HG03521 (cell line): ENCODE measurements at regions not wholly inside any gene's neighbourhood (a gene's known extent, or its start where the extent isn't known, plus 50 kb on each side); places are given as distances from the start of the nearest gene placed in this dataset.

ENCODE experiments used
- ATAC-seq: cut with Tn5 transposase; IDR thresholded peaks from one replicate; pipeline ENCODE4 v1.9.1; 2021; ENCODE audit warnings: mild to moderate bottlenecking, moderate library complexity; ENCODE audit not compliant: unreplicated experiment

DNA sequence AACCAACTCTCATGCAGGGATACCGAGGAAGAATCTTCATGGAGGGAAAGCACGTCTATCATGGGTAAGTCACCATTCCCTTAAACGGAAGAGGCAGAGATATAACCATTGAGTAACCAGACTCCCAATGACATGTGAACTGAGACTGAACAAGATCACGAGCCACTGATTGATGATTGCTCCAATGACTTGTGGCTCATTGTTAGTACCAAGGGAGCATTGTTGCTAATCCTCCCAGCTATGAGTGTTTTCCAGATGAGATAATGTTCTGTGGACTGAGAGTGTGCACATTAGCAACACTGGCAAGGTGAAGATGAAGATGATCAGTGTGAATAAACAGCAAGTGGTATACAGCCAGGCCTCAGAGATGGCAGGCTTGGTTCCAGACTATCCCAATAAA is 219.2 kb upstream of the MAP3K1 start:
- ATAC-seq = no peak

DNA sequence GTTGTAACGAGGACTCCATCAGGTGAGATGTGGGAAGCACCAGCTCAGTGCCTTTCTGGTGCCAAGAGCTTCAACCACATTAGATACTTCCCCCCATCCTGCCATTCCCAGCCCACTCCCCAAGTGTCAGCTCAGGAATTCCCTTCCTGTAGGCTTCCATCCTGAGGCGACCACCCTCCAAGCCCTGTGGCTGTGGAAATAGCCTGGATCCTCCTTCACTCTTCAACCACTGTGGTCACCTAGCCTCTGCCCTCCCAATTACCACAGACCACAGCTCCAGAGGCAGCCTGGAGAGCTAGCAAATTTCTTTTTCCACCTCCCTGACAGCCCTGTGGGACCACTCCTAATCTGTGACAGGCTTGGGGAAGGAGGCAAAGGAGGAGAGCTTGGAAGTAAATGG is 219.8 kb upstream of the MAP3K1 start:
- no peak for ATAC-seq

DNA sequence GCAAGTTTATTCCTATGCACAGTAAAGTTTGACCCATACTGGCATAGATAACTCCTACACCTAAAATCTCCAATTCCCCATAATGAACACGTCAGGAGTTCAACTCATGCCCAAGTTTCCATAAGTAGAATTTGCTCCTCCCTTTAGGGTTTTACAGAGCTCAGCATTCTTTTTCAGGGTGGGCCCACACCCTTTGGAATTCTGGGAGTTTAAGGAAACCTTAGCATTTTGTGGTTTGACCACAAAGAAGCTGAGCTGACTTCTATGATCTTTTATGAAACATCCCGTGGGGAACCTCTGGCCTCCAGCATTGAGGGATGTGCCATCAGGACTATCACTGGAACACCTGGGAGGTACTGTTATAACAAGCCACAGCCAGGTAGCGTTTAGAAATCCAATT is 220.6 kb upstream of the MAP3K1 start:
- no peak for ATAC-seq

DNA sequence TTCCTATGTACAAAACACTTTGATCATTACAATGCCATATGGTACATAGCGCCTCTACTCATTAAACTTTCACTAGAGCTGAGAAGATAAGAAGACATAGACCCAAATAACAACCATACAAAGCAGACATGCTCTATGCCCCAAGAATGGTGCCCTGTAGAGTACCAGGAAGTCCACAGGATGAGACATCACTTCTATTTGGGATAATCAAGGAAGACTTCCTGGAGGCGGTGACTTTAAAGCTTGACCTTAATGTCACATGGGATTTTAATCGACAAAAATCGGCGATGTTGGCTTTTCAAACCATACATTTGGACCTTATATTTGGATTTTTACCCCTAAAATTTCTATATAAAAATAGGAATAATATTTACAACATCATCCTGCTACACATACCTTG is 224.3 kb upstream of the MAP3K1 start:
- ATAC-seq = no peak

DNA sequence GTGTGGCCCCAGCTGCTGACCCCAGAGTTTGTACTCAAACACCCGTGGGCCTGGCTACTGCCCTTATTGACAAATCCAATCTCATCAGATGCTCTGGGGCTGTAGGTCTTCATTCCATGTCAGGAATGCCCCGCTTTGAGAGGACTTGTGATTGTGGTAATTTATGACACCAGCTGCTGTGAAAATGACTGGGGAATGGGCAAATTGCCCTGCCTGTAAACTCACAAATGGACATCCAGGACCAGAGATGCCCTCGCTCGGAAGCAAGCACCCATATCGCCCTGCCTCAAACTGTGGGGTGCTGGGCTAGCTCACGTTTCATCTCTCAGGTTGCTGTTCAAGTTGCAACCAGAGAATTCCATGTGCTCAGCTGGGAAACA is 225.9 kb upstream of the MAP3K1 start:
- ATAC-seq = no peak

DNA sequence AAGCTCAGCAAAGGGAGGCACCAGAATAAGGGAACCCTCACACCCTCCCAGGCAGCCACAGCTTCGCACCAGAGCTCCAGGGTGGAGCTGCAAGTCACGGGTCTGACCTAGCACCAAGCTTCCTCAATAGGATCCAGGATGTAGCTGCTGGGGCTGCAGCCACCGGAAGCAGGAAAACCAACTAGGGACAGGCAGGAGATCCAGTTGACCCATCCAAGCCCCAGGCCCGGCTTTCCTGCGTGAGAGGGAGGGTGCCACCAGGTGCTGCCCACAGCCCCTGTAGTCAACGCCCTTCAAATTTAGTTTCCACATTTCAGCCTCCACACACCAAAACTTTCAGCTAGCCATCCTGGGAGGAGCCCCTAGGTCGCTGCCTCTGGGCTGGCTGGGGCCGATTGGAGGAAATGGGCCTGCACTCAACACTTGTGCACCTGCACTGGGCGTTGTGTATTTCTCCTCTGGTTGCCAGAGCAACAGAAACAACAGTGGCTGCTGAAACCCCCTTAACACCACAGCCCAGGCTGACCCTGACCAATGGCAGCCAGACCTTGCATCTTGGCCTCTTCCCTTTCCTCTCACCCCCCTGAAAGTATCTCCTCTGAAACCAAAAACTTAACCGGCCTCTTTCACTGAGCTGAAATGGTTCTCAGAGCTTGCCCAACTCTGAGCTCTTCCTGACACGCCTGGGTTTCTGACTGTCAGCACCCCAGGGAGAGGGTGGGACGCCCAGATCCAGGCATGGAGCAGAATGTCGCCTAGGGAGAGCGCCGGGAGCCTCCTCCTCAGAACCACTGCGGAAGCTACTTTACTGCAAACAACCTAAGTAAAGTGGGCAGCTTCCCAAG is 226.5 kb upstream of the MAP3K1 start:
- ATAC-seq = peak; percentile 98

DNA sequence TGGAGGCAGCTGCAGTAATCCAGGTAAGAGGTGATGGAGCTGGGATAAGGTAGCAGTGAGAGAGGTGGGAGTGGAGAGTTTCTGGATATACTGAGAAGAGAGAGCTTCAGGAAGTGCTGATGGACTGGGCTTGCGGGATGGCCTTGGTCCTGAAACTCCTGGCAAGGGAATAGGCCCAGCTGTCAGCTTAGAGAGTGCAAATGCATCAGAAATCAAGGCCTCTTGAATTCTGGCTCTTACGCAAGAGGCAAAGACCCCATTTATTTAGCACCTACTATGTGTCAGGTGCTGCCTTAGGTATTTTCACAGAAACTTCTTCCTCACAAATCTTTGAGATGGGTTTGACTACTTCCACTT is 227.2 kb upstream of the MAP3K1 start:
- ATAC-seq = no peak

DNA sequence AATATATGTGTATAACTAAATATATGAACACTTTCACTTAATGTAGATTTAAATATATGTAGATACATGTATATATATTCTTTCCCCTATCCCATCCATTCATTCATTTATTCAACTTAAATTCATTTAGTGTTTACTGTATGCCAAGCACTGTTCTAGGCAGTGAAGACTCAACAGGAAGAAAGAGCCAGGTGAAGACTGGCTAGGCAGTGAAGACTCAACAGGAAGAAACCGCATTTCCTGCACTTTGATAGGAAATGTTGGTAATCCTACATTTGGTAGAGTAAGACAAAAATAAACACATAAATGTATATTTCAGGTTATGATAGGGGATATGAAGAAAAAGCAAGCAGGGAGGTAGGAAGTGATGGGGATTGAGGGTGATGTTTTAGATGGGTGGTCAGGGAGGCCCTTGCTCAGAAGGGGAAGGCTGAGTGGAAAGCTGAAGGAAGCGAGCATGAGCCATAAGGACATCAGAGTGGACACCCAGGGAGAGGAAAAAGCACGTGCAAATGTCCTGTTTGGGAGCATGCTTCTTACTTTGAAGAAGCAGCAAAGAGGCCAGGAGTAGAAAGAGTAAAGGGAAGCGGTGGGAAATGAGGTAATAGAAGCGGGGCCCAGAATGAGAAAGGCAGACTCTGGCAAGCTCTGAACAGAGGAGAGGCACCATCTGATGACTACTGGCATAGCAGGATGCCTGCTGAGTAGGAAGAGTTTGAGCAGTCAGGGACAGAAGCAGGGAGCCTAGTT is 227.8 kb upstream of the MAP3K1 start:
- no peak for ATAC-seq

DNA sequence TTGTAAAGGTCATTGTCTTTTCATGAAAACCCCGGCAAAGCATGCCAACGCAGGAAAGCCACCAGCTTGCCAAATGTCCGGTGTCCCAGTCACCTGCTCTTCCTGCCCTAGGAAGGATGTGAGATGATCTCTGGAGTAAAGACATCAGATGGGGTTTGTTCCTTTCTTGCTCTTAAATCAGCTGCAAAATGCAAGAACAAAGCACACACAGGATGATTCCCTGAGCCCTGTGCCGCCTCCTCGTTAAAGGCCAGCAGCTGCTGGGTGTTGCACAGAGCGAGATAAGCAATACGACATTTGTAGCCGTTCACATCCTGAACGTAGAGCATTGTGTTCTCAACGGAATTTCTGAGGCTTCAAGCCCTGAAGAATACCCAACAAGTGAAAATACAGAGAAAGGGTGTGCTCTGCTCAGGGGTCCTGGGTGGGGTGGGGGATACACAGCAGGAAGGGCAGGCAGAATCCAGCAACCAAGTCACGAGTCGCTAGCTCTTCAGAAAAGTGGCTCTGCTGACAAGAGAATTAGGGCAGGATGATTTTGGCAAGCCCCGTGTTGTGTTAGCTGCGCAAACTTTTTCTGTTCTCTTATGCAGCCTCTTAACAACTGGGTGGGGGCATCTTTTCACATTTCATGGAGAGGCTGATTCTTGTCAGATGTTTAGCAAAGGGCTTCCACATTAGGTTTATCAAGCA is 229.2 kb upstream of the MAP3K1 start:
- no peak for ATAC-seq

DNA sequence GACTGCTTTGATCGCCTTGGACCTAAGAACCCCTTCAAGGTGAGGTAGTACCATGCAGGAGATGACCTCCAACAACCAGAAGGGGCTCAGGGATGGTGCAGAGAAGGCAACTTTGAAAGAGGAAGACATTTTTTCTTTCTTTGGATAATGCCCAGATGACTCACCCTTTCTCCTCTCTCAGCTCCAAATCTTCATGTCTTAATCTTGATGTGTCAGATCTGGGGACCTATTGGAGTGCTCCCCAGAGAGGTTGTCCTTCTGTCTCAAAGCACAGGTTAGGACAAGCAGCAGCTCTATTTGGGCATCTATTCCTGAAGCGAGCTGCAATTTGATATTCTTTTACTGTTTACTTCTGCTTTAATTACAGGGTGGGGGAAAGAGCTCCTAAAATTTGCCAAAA is 229.9 kb upstream of the MAP3K1 start:
- no peak for ATAC-seq

DNA sequence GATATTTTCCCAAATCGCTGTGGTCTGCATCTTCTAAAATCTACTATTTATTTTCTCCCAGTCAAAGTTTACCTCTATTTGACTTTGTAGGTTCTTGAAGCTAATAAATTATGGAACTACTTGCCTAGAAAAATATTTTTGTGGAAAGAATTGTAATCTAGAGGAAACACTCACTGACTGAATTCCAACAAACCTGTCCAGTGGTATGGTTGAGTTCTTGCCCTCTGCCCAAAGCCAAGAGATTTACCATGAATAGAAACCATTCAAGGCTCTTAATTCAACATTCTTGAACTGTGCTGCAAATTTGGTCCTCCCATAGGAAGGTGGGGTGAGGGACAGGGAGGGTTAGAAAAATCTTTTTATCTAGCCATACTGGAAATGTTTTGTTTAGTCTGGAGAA is 233.9 kb upstream of the MAP3K1 start:
- no peak for ATAC-seq

DNA sequence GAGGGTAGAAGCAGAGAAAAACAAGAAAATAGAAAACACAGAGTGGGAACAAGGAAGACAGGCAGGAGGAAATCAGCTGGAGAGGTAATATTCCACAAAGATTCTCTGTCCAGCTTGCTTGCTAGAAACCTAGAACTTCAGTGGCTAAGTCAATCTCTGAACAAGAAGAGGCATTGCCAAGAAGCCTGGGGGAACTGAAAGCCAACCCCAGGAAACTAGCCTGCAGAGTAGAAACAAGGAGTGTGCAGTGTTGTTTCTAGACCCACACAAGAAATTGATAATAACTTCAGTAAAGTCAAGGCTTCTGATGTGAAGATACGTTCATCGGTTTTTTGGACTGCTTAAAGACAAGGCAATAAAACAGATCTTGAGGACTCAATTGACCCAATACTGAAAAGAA is 234.5 kb upstream of the MAP3K1 start:
- no peak for ATAC-seq

DNA sequence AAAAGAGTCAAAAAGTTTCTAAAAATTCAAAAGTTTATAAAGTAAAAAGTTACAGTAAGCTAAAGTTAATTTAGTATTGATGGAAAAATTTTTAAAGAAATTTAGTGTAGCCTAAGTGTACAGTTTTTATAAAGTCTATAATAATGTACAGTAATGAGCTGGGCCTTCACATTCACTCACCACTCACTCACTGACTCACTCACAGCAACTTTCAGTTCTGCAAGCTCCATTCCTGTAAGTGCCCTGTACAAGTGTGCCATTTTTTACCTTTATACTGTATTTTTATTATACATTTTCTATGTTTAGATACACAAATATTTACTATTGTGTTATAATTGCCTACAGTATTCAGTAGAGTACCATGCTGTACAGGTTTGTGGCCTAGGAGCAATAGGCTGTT is 239.5 kb upstream of the MAP3K1 start:
- no peak for ATAC-seq

DNA sequence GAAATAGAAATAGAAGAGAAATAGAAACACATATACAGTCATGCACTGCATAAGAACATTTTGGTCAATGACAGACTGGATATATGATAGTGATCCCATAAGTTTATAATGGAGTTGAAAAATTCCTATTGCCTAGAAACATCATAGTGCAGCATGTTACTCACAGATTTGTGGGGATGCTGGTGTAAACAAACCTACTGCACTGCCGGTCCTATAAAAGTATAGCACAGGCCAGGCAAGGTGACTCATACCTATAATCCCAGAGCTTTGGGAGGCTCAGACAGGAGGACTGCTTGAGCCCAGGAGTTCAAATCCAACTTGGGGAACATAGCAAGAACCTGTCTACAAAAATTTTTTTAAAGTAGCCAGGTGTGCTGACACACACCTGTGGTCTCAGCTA is 240.6 kb upstream of the MAP3K1 start:
- ATAC-seq = no peak

DNA sequence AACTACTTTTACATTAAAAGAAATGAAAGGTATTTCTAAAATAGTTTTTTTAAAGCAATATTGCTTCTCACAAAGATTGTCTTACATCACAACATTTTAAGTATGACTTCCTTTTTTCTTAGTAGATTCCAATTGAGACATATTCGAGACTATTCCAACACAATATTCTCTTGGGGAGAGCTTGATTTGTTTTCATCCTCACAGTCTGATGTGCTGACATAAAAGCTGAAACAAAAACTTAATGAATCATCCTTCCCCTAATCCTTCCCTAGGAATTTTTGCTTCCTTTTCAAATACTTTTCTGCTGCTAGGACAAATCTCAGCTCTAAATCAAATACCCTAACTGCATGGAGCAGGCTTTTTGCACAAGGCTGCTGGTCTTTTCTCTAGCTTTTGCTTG is 245.8 kb upstream of the MAP3K1 start:
- ATAC-seq = no peak

DNA sequence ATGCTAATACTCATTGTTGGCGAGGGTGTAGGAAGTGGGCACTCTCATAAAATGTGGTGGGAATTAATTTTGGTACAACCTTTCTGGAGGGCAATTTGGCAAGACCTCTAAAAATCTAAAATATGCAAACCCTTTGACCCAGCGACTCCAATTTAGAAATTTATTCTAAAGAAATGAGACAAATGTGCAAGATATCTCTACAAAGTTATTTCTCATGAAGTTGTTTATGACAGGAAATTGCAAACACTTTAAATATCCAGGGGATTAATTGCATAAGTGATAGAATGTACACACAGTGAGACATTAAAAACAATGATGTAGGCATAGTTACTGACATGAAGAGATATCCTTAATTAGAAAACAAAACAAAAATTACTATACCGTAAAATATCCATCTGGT is 246.3 kb upstream of the MAP3K1 start:
- no peak for ATAC-seq

DNA sequence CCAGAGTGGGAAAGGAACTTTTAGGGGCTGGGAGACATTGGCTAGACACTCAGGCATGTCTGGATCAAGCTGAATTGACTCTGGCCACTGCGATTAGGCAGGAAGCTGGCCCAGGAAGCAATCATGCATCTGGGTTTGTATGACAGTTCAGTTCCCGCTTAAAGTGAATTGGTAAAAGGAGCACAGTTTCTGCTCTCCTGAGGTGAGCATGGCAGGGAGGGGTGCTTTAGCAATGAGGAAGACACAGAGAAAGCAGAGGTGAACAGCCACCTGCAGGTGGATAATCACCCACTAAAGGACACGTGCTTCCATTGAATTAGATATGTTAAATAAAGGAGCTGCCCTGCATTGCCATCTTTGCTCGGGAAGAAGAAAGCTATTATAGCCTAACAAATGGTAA is 248.1 kb upstream of the MAP3K1 start:
- ATAC-seq = no peak

DNA sequence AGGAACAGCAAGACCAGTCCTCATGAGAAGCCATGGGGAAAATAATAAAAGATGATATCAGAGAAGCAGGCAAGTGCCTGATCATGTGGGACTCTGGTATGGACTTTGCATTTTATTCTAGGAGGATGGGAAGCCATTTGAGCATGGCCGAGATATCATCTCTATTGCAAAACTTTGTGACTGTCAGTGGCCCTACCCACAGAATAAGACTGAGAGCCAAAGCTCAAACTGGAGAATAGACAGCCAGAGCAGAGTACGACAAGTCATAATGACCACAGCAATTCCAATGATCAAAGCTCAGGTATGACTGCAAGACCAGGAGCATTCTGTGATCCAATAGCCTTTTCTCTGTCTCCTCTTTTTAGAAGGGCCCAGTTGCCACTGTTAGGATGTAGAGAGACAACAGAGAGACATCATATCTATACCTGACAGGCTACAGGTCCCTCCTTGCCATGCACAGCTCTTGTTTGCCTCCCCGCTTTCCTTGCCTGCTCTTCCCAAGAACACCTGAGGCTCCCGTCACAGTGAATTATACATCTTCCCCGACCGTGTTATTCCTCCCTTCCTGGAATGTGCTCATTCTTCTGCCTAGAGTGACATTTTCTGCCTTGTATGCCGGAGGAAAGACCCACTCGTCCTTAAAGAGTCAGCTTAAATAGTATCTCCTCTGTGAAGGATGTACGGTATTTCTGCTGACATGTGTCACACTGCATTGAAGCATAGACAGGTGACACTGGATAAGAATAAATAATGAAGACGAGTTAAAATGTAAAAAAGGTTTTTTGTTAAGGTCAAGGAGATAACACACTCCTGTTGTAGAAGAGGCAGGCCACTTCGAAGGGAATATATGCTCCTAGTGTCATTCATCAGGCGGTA is 248.7 kb upstream of the MAP3K1 start:
- ATAC-seq = no peak

DNA sequence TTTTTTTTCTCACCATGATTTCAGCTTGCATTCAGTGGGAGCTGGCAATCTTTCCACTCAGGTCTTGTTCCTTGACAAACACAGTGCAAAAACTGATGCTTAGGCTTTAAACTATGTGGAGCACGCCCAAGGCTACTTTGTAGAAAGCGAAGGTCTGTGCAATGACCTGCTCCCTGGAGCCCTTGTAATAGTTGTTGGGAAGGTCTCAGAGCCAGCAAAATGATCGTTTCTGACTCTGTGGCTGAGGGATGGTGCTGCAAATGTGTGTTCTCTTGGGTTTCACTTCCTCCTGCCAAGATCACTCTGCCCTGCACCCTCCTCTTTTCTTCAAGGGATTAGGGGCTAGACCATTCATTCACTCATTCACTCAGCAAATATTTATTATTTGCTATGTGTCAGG is 249.7 kb upstream of the MAP3K1 start:
- ATAC-seq = no peak

DNA sequence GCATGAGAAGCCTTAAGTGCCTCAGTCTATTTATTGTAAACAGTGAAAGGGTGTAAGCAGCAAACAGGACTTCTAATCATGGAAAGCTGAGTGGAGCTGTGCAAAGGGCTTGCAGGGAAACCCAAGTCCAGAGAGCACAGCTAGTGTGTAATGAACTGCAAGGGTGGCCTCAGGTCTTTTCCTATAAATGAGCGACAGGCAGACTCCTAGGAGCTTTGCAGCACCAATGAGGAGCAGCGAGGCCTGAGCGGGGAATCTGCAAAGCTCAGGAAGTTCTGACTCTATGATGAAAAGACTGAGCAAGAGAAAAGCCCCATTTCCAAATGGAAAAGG is 250.1 kb upstream of the MAP3K1 start:
- no peak for ATAC-seq
